Kidney (tissue), 13 donors: ENCODE measurements at regions not wholly inside any gene's neighbourhood (a gene's known extent, or its start where the extent isn't known, plus 50 kb on each side); places are given as distances from the start of the nearest gene placed in this dataset.

Experiments used
- DNase-seq, 5 donors: peaks; one replicate each; pipeline ENCODE4 v3.0.0-alpha.2; 2013 to 2020
- FAIRE-seq: peaks from 2 replicates; lab custom pipeline; 2012; peaks lifted over from hg19 to GRCh38; lab: Jason Lieb, UNC
- H3K27ac ChIP-seq, 2 donors: one replicate each; pipeline ENCODE4 v1.7.0; 2013; ENCODE audit warnings: low read depth in 2 of 2, low read length in 2 of 2, inconsistent platforms in 1 of 2
- H3K27me3 ChIP-seq: one replicate; pipeline ENCODE4 v1.7.1; 2013; ENCODE audit warnings: low read length, inconsistent platforms; ENCODE audit not compliant: control insufficient read depth, insufficient read depth
- H3K36me3 ChIP-seq, 3 donors: one replicate each; pipeline versions ENCODE4 v1.7.0 to v1.7.1; 2013; ENCODE audit warnings: low read length in 3 of 3, control low read depth in 1 of 3, inconsistent platforms in 1 of 3; ENCODE audit not compliant: insufficient read depth in 3 of 3, control insufficient read depth in 2 of 3
- H3K4me1 ChIP-seq, 3 donors: one replicate each; pipeline versions ENCODE4 v1.7.0 to v1.7.1; 2013; ENCODE audit warnings: low read length in 3 of 3, inconsistent platforms in 1 of 3, low read depth in 1 of 3; ENCODE audit not compliant: control insufficient read depth in 2 of 3, insufficient read depth in 2 of 3
- H3K4me3 ChIP-seq, 3 donors: one replicate each; pipeline versions ENCODE4 v1.7.0 to v1.8.1; 2013; ENCODE audit warnings: low read length in 3 of 3, control low read depth in 1 of 3, inconsistent platforms in 1 of 3
- H3K9ac ChIP-seq, 3 donors: one replicate each; pipeline versions ENCODE4 v1.7.0 to v1.7.1; 2013; ENCODE audit warnings: low read length in 3 of 3, control low read depth in 1 of 3, inconsistent platforms in 1 of 3
- H3K9me3 ChIP-seq, 3 donors: one replicate each; pipeline versions ENCODE4 v1.7.0 to v1.7.1; 2013; ENCODE audit warnings: low read length in 3 of 3, control low read depth in 1 of 3, inconsistent platforms in 1 of 3; ENCODE audit not compliant: control insufficient read depth in 2 of 3, insufficient read depth in 1 of 3
- intact Hi-C: fragments of 100-400 bp; cut with DNase I; formaldehyde crosslinking; loops from one replicate; pipeline ENCODE4 v1.11.1; 2022
- TF ChIP-seq, protein P1 (sequence below): IDR thresholded peaks from 3 replicates; pipeline ENCODE4 v1.5.1; 2012; ENCODE audit warnings: mild to moderate bottlenecking, moderate library complexity, borderline replicate concordance; ENCODE audit not compliant: insufficient read depth; ENCODE audit errors: extremely low read depth
- donor health status: control.
- donor health status: control.
- donor health status: control.
- donor health status: control.
- donor health status: control.
- donor health status: DM: yes; HTN: yes; CAD: no.
- donor health status: Normal renal cell carcinoma (clear cell type).

DNA sequence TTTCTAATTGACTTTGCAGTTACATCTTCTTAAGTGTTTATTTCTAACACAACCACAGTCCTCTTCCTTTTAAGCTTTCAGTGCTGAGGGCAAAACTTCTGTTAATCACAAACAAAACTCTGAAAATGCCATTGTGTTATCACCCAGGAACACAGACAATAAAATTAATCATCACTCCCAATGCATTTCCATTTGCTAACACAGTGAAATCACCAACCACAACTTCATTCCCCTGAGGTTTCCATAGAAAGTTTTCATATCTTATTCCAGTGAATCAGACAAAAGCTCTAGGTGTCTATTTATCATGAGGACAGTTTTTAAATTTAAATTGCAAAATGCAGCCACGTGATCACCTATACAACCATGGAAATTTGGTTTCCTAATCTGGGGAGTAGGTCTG is 516.2 kb upstream of the TSPY4 start:
- Histone ChIP-seq H3K4me1 (no peaks in the 10 kb centered on the region), H3K9me3 (no peaks in the 10 kb centered on the region), H3K27me3 (no peaks in the 10 kb centered on the region), H3K9ac (no peak overlapping the region), H3K27ac (no peak overlapping the region), H3K4me3 (no peak overlapping the region), H3K36me3 (no peaks in the 10 kb centered on the region)
- intact Hi-C loops, result no loop called here
- FAIRE-seq (no peak), DNase-seq (no peak)
- TF ChIP-seq, protein P1, sequence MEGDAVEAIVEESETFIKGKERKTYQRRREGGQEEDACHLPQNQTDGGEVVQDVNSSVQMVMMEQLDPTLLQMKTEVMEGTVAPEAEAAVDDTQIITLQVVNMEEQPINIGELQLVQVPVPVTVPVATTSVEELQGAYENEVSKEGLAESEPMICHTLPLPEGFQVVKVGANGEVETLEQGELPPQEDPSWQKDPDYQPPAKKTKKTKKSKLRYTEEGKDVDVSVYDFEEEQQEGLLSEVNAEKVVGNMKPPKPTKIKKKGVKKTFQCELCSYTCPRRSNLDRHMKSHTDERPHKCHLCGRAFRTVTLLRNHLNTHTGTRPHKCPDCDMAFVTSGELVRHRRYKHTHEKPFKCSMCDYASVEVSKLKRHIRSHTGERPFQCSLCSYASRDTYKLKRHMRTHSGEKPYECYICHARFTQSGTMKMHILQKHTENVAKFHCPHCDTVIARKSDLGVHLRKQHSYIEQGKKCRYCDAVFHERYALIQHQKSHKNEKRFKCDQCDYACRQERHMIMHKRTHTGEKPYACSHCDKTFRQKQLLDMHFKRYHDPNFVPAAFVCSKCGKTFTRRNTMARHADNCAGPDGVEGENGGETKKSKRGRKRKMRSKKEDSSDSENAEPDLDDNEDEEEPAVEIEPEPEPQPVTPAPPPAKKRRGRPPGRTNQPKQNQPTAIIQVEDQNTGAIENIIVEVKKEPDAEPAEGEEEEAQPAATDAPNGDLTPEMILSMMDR, result no peak

DNA sequence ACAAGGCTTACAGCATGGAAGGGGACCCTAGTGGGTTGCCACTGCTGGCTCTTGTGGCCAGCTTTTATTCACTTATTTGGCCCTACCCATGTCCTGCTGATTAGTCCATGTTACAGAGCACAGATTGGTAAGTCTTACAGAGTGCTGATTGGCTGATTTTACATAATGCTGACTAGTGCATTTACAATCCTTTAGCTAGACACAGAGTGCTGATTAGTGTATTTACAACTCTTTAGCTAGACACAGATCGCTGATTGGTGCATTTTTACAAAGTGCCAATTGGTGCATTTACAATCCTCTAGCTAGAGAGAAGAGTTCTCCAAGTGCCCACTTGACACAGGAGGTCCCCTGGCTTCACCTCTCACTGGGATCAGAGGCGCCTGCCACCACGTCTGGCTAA is 485.0 kb upstream of the TSPY4 start:
- H3K4me3 ChIP-seq, result no peak overlapping the region
- TF ChIP-seq, protein P1, result no peak
- no peaks in the 10 kb centered on the region for H3K9me3 ChIP-seq
- DNase-seq (no peak), FAIRE-seq (no peak)
- no peaks in the 10 kb centered on the region for H3K36me3 ChIP-seq
- H3K27me3 ChIP-seq, result no peaks in the 10 kb centered on the region
- intact Hi-C loops, result no loop called here
- H3K4me1 ChIP-seq, result no peaks in the 10 kb centered on the region
- H3K27ac ChIP-seq, result no peak overlapping the region
- no peak overlapping the region for H3K9ac ChIP-seq

DNA sequence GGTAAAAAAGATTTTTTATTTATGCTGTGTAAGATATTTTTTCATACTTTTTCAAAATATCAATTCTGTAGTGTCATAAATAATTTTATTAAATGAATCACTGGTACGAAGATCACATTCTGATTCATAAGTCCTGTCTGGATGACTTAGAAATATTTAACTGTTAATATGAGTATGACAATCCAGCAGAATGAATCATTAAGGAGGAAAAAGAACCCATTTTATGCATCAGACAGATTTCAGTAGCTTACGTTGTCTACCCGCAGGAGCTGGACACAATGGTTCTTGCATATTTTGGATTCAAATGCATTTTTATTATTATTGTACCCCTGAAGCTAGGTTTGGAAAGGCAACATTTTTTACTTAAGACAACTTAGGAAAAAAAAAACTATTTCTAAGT is 448.9 kb upstream of the TSPY4 start:
- H3K27ac ChIP-seq, result no peak overlapping the region
- no peaks in the 10 kb centered on the region for H3K9me3 ChIP-seq
- no peak overlapping the region for H3K9ac ChIP-seq
- no peaks in the 10 kb centered on the region for H3K4me1 ChIP-seq
- no peak for DNase-seq
- TF ChIP-seq, protein P1, result no peak
- FAIRE-seq, result no peak
- intact Hi-C loops, result no loop called here
- no peaks in the 10 kb centered on the region for H3K36me3 ChIP-seq
- H3K27me3 ChIP-seq, result no peaks in the 10 kb centered on the region
- H3K4me3 ChIP-seq, result no peak overlapping the region

DNA sequence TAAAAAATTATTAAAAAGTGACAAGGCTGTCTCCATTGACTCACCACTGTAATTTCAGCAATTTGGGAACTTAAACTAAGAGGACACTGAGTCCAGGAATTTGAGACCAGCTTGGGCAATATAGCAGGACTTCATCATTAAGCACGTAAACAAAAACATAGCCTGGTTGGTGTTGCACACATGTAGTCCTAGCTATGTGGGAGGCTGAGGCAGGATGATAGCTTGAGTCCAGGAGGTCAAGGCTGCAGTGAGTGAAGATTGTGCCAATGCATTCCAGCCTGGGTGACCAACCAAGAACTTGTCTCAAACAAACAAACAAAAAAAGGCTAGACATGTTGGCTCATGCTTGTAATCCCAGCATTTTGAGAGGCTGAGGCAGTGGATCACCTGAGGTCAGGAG is 439.4 kb upstream of the TSPY4 start:
- H3K9ac ChIP-seq, result no peak overlapping the region
- intact Hi-C loops, result no loop called here
- no peaks in the 10 kb centered on the region for H3K27me3 ChIP-seq
- FAIRE-seq (no peak), DNase-seq (no peak)
- no peaks in the 10 kb centered on the region for H3K36me3 ChIP-seq
- no peaks in the 10 kb centered on the region for H3K4me1 ChIP-seq
- H3K27ac ChIP-seq, result no peak overlapping the region
- no peaks in the 10 kb centered on the region for H3K9me3 ChIP-seq
- no peak overlapping the region for H3K4me3 ChIP-seq
- TF ChIP-seq, protein P1, result no peak
